Hematopoietic multipotent progenitor cell (in vitro differentiated cells): ENCODE measurements at regions not wholly inside any gene's neighbourhood (a gene's known extent, or its start where the extent isn't known, plus 50 kb on each side); places are given as distances from the start of the nearest gene placed in this dataset.
"Not testable (repeated sequence)": the region's sequence is repeated elsewhere in the genome, so short reads cannot be mapped to it uniquely, and the experiment has no call there.

Source experiments
- DNase-seq, 3 donors: peaks; one replicate each; pipeline ENCODE4 v3.0.0-alpha.2; 2011 to 2015; ENCODE audit warnings: low read depth in 2 of 3, low spot score in 2 of 3

GRCh38 chr14:83007641-83008225 is 1474.1 kb upstream of the SEL1L start:
- DNase-seq, result no peak

- DNase-seq, result no peak
These were observed 1483.6 kb upstream of the SEL1L start for GRCh38 chr14:83017296-83017695.

DNA sequence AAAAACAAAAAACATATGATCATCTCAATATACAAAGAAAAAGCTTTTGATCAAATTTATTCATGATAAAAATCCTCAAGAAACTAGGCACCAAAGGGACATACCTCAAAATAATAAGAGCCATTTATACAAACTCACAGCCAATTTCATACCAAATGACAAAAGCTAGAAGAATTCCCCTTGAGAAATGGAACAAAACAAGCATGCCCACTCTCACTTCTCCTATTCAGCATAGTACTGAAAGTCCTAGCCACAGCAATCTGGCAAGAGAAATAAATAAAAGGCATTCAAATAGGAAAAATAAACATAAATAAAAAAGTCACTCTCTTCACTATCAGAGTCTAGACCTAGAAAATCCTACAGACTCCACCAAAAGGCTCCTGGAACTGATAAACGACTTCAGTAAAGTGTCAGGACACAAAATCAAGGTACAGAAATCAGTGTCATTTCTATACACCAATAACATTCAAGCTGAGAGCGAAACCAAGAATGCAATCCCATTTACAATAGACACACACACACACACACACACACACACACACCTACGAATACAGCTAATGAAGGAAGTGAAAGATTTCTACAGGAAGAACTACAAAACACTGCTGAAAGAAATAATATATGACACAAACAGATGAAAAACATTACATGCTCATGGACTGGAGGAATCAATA is 1486.2 kb upstream of the SEL1L start:
- DNase-seq, result no peak

DNA sequence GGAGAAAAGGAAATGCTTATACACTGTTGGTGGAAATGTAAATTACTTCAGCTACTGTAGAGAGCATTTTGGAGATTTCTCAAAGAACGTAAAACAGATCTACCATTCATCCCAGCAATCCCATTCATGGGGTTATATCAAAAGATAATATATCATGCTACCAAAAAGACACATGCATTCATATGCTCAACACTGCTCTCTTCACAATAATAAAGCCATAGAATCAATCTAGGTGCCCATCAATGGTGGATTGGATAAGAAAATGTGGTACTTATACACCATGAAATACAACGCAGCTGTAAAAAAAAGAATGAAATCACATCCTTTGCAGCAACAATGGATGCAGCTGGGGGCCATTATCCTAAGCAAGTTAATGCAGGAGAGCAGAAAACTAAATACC is 1487.7 kb upstream of the SEL1L start:
- DNase-seq, result no peak

DNA sequence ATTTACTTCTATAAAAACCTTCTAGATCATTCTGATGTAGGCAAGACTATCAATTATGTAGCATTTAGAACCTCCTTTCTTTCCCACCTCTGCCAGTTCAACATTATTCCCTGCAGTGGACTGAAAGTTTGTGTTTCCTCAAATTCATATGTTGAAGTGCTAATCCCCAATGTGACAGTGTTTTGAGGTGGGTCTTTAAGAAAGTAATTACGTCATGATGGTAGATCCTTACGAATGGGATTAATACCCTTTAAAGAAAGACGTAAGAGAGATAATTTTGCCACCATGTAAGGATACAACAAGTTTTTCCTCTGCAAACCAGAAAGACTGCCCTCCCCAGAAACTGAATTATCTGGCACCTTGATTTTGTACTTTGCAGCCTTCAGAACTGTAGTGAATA is 1489.7 kb upstream of the SEL1L start:
- DNase-seq, result no peak

GRCh38 chr14:83041224-83041623 is 1507.6 kb upstream of the SEL1L start:
- no peak for DNase-seq

DNA sequence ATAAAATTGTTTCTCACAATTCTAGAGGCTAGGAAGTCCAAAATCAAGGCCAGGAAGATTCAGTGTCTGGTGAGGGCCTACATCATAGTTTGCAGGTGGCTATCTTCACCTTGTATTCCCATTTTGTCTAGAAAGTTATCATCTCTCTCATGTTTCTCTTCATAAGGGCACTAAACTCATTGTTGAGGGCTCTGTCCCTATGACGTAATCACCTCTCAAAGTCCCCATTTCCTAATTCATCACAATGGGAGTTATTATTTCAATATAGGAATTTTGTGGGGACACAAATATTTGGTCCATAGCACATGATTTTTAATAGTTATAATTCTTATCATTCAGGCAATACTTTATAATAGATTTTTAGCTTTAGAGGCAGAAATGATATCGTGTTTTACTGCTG is 1509.2 kb upstream of the SEL1L start:
- no peak for DNase-seq

DNA sequence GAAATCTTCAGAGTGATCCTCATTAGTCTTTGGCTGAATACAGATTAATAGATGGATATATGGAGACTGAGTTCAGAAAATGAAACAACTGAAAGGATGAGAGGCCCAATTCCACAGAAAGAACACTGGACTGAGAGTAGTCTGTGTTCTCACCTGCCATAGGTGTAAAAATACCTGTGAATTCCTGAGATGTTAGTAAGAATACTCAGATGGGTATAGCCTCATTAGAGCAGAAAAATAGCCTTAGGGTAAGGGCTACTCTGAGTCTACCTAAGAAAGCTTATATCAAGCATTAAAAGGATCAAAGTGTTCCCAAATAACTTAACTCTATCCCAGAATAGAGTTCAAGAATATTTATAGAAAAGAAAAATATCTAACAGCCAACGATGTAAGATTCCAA is 1510.3 kb upstream of the SEL1L start:
- no peak for DNase-seq

- DNase-seq, result no peak
These were observed 1513.6 kb upstream of the SEL1L start for GRCh38 chr14:83047059-83047830.

- DNase-seq, result no peak
These were observed 1519.5 kb upstream of the SEL1L start for GRCh38 chr14:83053022-83053710.

DNA sequence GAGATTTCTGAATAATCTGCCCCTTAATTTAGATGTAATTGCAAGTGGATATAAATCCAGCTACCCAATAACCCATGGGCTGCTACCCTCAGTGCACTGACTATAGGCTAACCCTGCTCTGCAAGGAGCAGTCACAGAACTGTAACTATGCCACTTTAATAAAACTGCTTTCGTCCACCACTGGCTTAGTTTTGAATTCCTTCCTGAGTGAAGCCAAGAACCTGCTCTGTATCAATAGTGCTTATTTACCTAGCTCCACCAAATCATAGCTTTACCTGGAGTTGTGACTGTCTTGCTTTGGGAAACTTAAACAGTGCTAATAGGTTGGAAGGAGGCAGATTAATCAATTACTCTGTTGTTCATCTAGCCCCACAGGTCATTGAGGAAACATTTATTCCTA is 1524.4 kb upstream of the SEL1L start:
- DNase-seq, result no peak

DNA sequence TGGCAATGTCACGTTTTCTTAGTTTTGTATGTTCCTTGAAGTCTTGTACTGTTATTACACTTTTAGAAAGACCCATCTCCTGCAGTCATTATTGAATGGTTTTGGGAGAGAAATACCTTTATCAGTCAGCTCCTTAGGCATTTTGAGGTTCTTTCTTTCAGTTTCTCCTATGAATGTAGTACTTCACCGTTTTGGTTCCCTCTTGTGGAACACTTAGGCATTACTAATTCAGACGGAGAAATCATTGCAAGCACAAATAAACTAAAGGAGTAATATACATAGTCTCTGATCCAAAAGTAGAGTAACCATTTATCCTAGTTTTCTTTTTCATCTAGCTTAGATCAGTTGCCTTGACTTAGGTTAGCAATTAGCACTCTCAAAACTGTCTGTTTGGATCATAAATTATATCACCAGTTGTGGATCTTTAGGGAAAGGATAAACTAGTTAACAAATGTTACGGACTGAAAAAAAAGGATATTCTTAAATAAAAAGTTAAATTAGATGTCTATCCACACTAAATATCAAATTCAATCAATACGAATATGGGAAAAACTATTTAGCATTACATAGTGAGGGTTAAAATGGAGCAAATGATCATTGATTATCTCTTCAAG is 1538.3 kb upstream of the SEL1L start:
- DNase-seq, result peak in 1 of 3 donors; percentile 47

GRCh38 chr14:83085136-83085535 is 1551.5 kb upstream of the SEL1L start:
- peak in 2 of 3 donors; percentile 51 to 87 for DNase-seq

DNA sequence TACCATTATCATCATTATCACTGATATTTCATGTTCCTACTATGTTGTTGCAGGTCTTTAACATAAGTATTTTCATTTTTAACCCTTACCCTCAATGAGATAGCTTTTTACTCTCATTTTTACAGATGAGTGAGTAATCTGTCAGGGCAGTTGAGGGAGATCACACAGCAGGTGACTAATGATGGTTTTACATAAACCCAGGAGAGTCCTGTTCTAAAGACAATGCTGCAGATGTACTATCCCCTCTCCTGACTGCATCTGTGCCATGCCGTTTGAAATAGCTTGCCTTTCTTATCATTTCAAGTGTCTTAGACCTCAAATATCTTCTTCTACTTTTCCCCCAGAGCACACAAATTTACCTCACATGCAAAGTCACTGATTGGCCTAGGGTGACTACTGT is 1552.1 kb upstream of the SEL1L start:
- DNase-seq, result peak in 1 of 3 donors; percentile 1

DNA sequence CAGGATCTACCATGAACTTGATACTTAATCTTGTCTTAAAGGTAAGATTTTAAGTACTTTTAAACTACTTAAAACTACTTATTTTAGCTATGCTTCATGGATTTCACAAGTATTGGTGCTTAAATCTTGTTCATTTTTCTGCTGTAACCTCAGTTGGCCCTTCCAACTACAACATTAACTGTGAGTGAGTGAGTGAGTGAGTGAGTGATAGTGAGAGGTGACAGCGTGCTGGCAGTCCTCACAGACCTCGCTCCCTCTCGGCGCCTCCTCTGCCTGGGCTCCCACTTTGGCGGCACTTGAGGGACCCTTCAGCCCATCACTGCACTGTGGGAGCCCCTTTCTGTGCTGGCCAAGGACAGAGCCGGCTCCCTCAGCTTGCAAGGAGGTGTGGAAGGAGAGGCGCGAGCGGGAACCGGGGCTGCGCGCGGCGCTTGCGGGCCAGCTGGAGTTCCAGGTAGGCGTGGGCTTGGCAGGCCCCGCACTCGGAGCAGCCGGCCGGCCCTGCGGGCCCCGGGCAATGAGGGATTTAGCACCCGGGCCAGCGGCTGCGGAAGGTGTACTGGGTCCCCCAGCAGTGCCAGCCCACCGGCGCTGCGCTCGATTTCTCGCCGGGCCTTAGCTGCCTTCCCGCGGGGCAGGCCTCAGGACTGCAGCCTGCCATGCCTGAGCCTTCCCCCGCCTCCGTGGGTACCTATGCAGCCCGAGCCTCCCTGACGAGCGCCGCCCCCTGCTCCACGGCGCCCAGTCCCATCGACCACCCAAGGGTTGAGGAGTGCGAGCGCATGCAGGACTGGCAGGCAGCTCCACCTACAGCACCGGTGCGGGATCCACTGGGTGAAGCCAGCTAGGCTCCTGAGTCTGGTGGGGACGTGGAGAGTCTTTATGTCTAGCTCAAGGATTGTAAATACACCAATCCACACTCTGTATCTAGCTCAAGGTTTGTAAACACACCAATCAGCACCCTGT is 1558.6 kb upstream of the SEL1L start:
- not testable (repeated sequence) for DNase-seq

- DNase-seq, result no peak
These were observed 1562.4 kb upstream of the SEL1L start for GRCh38 chr14:83096092-83096491.

DNA sequence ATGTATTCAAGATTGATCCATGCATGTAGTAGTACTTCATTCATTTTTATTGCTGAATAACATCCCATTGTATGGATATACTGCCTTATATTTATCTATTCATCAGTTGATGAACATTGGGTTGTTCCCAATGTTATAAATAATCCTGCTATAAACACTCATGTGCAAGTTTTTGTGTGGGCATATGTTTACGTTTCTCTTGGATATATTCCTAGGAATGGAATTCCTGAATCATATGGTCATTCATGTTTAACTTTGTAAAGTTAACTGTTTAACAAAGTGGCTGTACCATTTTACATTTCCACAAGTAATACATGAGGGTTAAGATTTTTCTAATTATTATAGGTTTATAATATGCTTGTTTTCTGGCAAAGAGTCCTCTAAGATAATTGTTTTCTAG is 1568.2 kb upstream of the SEL1L start:
- DNase-seq, result no peak

GRCh38 chr14:83118029-83118428 is 1584.4 kb upstream of the SEL1L start:
- no peak for DNase-seq

DNA sequence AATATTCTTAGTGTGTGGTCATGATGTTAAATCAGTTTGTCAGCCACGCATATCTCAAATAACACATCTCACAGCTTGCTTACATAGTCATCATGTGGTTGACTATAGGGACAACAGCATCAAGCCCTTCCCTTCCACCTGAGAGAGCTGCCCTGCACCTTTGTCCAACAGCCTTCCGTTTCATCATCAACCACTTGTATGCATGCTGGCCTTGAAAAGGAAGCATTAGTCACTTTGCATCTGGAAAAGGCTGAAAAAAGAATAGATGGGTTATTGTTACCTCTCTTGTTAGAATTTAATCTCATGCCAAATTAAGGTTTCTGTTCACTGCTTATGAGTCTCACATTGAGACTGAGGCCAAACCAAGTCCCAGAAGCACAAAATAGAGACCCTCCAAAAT is 1586.5 kb upstream of the SEL1L start:
- no peak for DNase-seq

GRCh38 chr14:83126076-83126475 is 1592.4 kb upstream of the SEL1L start:
- DNase-seq, result no peak
